CD4-positive, alpha-beta T cell (primary cell): ENCODE measurements at regions not wholly inside any gene's neighbourhood (a gene's known extent, or its start where the extent isn't known, plus 50 kb on each side); places are given as distances from the start of the nearest gene placed in this dataset.

ENCODE experiments used
- ATAC-seq: fragments of 200-7000 bp; cut with Tn5 transposase; one replicate; pipeline ENCODE4 v1.10.0; 2022; ENCODE audit warnings: mild to moderate bottlenecking; ENCODE audit not compliant: poor library complexity
- CTCF ChIA-PET: fragments of 350-600 bp; sonication (Branson Sonifier 250); formaldehyde crosslinking; loops from one replicate; lab custom pipeline; 2021; ENCODE audit warnings: antibody characterized with exemption, inconsistent platforms; lab: Charles Lee
- POLR2A ChIA-PET: fragments of 350-600 bp; sonication (Branson Sonifier 250); formaldehyde crosslinking; loops from one replicate; lab custom pipeline; 2021; ENCODE audit warnings: antibody characterized with exemption, inconsistent platforms; lab: Charles Lee
- DNase-seq, 14 experiments: peaks; one replicate each; pipeline ENCODE4 v3.0.0-alpha.2; 2013 to 2020; ENCODE audit warnings: mixed read lengths in 2 of 14
- H3K27ac ChIP-seq, 2 donors: one replicate each; pipeline versions ENCODE4 v1.5.1 to v1.7.0; 2013; ENCODE audit warnings: low read length in 2 of 2, low read depth in 1 of 2, mild to moderate bottlenecking in 1 of 2
- H3K27me3 ChIP-seq, 2 experiments: 1 replicate in 1 of 2; 2 replicates in 1 of 2; pipeline versions ENCODE4 v1.6.1 to v1.7.0; 2013; ENCODE audit warnings: low read length in 2 of 2, control low read depth in 1 of 2, mild to moderate bottlenecking in 1 of 2, moderate library complexity in 1 of 2; ENCODE audit not compliant: insufficient read depth in 2 of 2, control insufficient read depth in 1 of 2
- H3K36me3 ChIP-seq: one replicate; pipeline ENCODE4 v1.6.1; 2013; ENCODE audit warnings: low read length, control low read depth; ENCODE audit not compliant: insufficient read depth
- H3K4me1 ChIP-seq: one replicate; pipeline ENCODE4 v1.6.1; 2013; ENCODE audit warnings: low read length, control low read depth; ENCODE audit not compliant: insufficient read depth
- H3K4me3 ChIP-seq: one replicate; pipeline ENCODE4 v1.5.1; 2013; ENCODE audit warnings: mild to moderate bottlenecking, low read length, moderate library complexity
- H3K9me3 ChIP-seq, 2 experiments: 1 replicate in 1 of 2; 2 replicates in 1 of 2; pipeline versions ENCODE4 v1.6.1 to v1.7.0; 2013; ENCODE audit warnings: low read length in 2 of 2, mild to moderate bottlenecking in 2 of 2, control low read depth in 1 of 2, moderate library complexity in 1 of 2; ENCODE audit not compliant: control insufficient read depth in 1 of 2, insufficient read depth in 1 of 2
- H3K27ac Mint-ChIP-seq: one replicate; pipeline ENCODE4 v1.8.0; 2020; ENCODE audit warnings: mixed read lengths
- H3K27me3 Mint-ChIP-seq: one replicate; pipeline ENCODE4 v1.8.0; 2021; ENCODE audit warnings: mixed read lengths
- H3K36me3 Mint-ChIP-seq: one replicate; pipeline ENCODE4 v1.8.0; 2021; ENCODE audit warnings: low read depth, mixed read lengths
- H3K4me1 Mint-ChIP-seq: one replicate; pipeline ENCODE4 v1.8.0; 2021; ENCODE audit warnings: low read depth, mixed read lengths
- H3K4me3 Mint-ChIP-seq: one replicate; pipeline ENCODE4 v1.8.0; 2020; ENCODE audit warnings: mild to moderate bottlenecking, mixed read lengths
- H3K9me3 Mint-ChIP-seq: one replicate; pipeline ENCODE4 v1.8.0; 2020; ENCODE audit warnings: mixed read lengths
- intact Hi-C, 2 experiments: fragments of 100-400 bp; cut with DNase I in 1 of 2; cut with micrococcal nuclease in 1 of 2; formaldehyde crosslinking; loops; one replicate each; pipeline versions ENCODE4 v1.15.1 to v1.9.0; 2023 to 2025; cut with DNase I, micrococcal nuclease
- TF ChIP-seq, protein P1 (sequence below): fragments of 200-600 bp; IDR thresholded peaks from one replicate; pipeline ENCODE4 v1.8.0; 2022; ENCODE audit warnings: antibody characterized with exemption, mild to moderate bottlenecking

DNA sequence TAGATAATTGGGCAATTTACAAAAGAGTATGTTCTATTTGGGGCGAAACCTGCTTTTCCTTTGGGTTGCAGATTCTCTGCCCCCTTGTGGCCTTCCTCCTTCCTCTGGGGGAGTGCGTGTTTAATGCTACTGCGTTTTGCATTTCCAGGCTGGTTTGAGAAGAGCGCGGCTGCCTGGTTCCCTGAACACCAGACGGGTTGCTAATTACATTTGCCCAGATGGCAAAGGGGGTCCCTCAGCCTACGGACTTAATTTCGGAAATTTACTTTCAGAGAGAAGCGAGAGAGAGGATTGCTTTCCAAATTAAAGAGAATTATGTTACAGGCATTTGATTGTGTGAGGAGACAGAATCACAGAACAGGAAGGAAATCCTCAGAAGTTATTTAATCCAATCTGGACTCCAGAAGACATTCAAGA lies 91.9 kb upstream of the JAZF1 start:
- peaks cover 34% of the 10 kb centered on the region for H3K27me3 Mint-ChIP-seq
- ATAC-seq (no peak), DNase-seq (peak in 8 of 14 experiments; percentile 2 to 60 (median 32))
- Histone ChIP-seq H3K9me3 (peaks cover 0 to 4% of the 10 kb centered on the region in 2 experiments), H3K36me3 (no peaks in the 10 kb centered on the region), H3K27me3 (peaks cover 0 to 5% of the 10 kb centered on the region in 2 experiments), H3K4me3 (no peak overlapping the region), H3K27ac (no peak overlapping the region), H3K4me1 (peaks cover 3% of the 10 kb centered on the region)
- TF ChIP-seq, protein P1, sequence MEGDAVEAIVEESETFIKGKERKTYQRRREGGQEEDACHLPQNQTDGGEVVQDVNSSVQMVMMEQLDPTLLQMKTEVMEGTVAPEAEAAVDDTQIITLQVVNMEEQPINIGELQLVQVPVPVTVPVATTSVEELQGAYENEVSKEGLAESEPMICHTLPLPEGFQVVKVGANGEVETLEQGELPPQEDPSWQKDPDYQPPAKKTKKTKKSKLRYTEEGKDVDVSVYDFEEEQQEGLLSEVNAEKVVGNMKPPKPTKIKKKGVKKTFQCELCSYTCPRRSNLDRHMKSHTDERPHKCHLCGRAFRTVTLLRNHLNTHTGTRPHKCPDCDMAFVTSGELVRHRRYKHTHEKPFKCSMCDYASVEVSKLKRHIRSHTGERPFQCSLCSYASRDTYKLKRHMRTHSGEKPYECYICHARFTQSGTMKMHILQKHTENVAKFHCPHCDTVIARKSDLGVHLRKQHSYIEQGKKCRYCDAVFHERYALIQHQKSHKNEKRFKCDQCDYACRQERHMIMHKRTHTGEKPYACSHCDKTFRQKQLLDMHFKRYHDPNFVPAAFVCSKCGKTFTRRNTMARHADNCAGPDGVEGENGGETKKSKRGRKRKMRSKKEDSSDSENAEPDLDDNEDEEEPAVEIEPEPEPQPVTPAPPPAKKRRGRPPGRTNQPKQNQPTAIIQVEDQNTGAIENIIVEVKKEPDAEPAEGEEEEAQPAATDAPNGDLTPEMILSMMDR, result peak; percentile 37
- no peak overlapping the region for H3K27ac Mint-ChIP-seq
- CTCF ChIA-PET, result no interaction called here
- peaks cover 5% of the 10 kb centered on the region for H3K4me1 Mint-ChIP-seq
- H3K9me3 Mint-ChIP-seq, result peaks cover 2% of the 10 kb centered on the region
- H3K36me3 Mint-ChIP-seq, result no peaks in the 10 kb centered on the region
- intact Hi-C loops, result loop anchor here in 1 of 2 experiments (2.0 kb wide), 1 partner anchor 130 kb away; no protein-coding TSS in a partner anchor
- POLR2A ChIA-PET, result no interaction called here
- no peak overlapping the region for H3K4me3 Mint-ChIP-seq

DNA sequence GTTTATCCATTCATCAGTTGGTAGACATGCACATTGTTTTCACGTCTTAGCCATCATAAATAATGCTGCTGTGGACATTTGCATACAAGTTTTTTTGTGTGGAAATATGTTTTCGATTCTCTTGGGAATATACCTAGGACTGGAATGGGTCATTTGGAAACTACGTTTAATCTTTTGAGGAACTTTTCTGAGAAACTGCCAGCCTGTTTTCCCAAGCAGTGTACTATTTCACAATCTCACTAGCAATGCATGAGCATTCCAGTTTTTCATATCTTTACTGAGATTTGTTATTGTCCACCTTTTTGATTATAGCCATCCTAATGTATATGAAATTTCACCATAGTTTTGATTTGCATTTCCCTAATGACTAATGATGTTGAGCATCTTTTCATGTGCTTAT lies 95.7 kb upstream of the JAZF1 start:
- POLR2A ChIA-PET, result no interaction called here

DNA sequence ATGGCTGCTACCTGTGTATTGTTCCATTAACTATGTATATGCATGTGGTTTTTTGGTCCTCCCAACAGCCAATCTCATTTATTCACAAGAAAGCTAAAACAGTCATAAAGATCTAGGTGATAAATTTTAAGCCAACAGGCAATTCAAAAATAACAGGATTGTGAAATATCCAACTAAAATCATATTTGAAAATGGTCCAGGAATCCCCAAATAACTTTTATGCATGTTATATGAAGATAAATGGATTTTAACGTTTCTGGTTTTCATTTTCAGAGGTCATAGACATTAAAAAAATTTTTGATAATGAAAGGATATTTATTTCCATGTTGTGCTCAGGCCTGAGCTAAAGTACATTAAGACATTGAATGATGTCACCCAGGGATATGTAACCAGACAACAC lies 96.8 kb upstream of the JAZF1 start:
- no peak overlapping the region for H3K4me3 Mint-ChIP-seq
- H3K36me3 ChIP-seq, result no peaks in the 10 kb centered on the region
- H3K27ac Mint-ChIP-seq, result no peak overlapping the region
- intact Hi-C loops, result no loop called here
- H3K4me1 Mint-ChIP-seq, result peaks cover 3% of the 10 kb centered on the region
- ChIA-PET CTCF (no interaction called here), POLR2A (no interaction called here)
- no peak overlapping the region for H3K27ac ChIP-seq
- no peak for ATAC-seq
- peaks cover 21% of the 10 kb centered on the region for H3K27me3 Mint-ChIP-seq
- peaks cover 2% of the 10 kb centered on the region for H3K4me1 ChIP-seq
- TF ChIP-seq, protein P1, result no peak
- DNase-seq, result no peak
- no peaks in the 10 kb centered on the region for H3K36me3 Mint-ChIP-seq
- H3K9me3 ChIP-seq, result peaks cover 0 to 4% of the 10 kb centered on the region in 2 experiments
- H3K4me3 ChIP-seq, result no peak overlapping the region
- peaks cover 5% of the 10 kb centered on the region for H3K9me3 Mint-ChIP-seq
- peaks cover 0 to 5% of the 10 kb centered on the region in 2 experiments for H3K27me3 ChIP-seq

More for the DNA sequence above, 95.7 kb upstream of the JAZF1 start:
- Histone ChIP-seq H3K27me3 (peaks cover 0 to 5% of the 10 kb centered on the region in 2 experiments), H3K36me3 (no peaks in the 10 kb centered on the region), H3K9me3 (peaks cover 0 to 4% of the 10 kb centered on the region in 2 experiments), H3K27ac (no peak overlapping the region), H3K4me1 (peaks cover 3% of the 10 kb centered on the region), H3K4me3 (no peak overlapping the region)
- CTCF ChIA-PET, result no interaction called here
- H3K9me3 Mint-ChIP-seq, result peaks cover 2% of the 10 kb centered on the region
- ATAC-seq (no peak), DNase-seq (no peak)
- H3K27me3 Mint-ChIP-seq, result peaks cover 21% of the 10 kb centered on the region
- no peak overlapping the region for H3K4me3 Mint-ChIP-seq
- H3K27ac Mint-ChIP-seq, result no peak overlapping the region
- H3K36me3 Mint-ChIP-seq, result no peaks in the 10 kb centered on the region
- TF ChIP-seq, protein P1, result no peak
- H3K4me1 Mint-ChIP-seq, result peaks cover 5% of the 10 kb centered on the region
- intact Hi-C loops, result no loop called here
